NCI-H1694 treated with DMSO at 0.1 percent for 48 hours (cell line): ENCODE measurements at regions not wholly inside any gene's neighbourhood (a gene's known extent, or its start where the extent isn't known, plus 50 kb on each side); places are given as distances from the start of the nearest gene placed in this dataset.
"Not testable (repeated sequence)": the region's sequence is repeated elsewhere in the genome, so short reads cannot be mapped to it uniquely, and the experiment has no call there.

Source experiments
- DNase-seq: peaks from one replicate; lab custom pipeline; 2025; lab: John Stamatoyannopoulos, UW

- DNase-seq = no peak
These were observed 53.5 kb upstream of the EPB41L4A start for GRCh38 chr5:112472614-112473013.

- DNase-seq = no peak
These were observed 54.9 kb upstream of the EPB41L4A start for GRCh38 chr5:112473989-112474388.

- DNase-seq = no peak
These were observed 56.8 kb upstream of the EPB41L4A start for GRCh38 chr5:112475747-112476365.

- no peak for DNase-seq
These were observed 60.3 kb upstream of the EPB41L4A start for GRCh38 chr5:112479418-112479817.

- DNase-seq = no peak
These were observed 61.4 kb upstream of the EPB41L4A start for GRCh38 chr5:112480501-112480900.

- DNase-seq = no peak
These were observed 64.6 kb upstream of the EPB41L4A start for GRCh38 chr5:112483704-112484103.

- DNase-seq = no peak
These were observed 66.9 kb upstream of the EPB41L4A start for GRCh38 chr5:112485934-112486355.

GRCh38 chr5:112491257-112491656, 72.2 kb upstream of the EPB41L4A start:
- no peak for DNase-seq

GRCh38 chr5:112492291-112492690, 73.2 kb upstream of the EPB41L4A start:
- peak; percentile 66 for DNase-seq

GRCh38 chr5:112503749-112504501, 84.8 kb upstream of the EPB41L4A start:
- DNase-seq = not testable (repeated sequence)

GRCh38 chr5:112509097-112509496, 90.0 kb upstream of the EPB41L4A start:
- DNase-seq = not testable (repeated sequence)

GRCh38 chr5:112511920-112512319, 92.8 kb upstream of the EPB41L4A start:
- DNase-seq = no peak

- DNase-seq = no peak
These were observed 93.8 kb upstream of the EPB41L4A start for GRCh38 chr5:112512901-112513300.

- DNase-seq = no peak
These were observed 95.0 kb upstream of the EPB41L4A start for GRCh38 chr5:112514111-112514510.

GRCh38 chr5:112520474-112520873, 101.4 kb upstream of the EPB41L4A start:
- not testable (repeated sequence) for DNase-seq

- not testable (repeated sequence) for DNase-seq
These were observed 104.0 kb upstream of the EPB41L4A start for GRCh38 chr5:112522891-112523673.

- not testable (repeated sequence) for DNase-seq
These were observed 104.7 kb upstream of the EPB41L4A start for GRCh38 chr5:112523674-112524263.

- DNase-seq = no peak
These were observed 106.1 kb upstream of the EPB41L4A start for GRCh38 chr5:112525217-112525616.

GRCh38 chr5:112528928-112529327, 109.9 kb upstream of the EPB41L4A start:
- no peak for DNase-seq

GRCh38 chr5:112529525-112529924, 110.4 kb upstream of the EPB41L4A start:
- no peak for DNase-seq

- no peak for DNase-seq
These were observed 113.7 kb upstream of the EPB41L4A start for GRCh38 chr5:112532654-112533360.

GRCh38 chr5:112533362-112533761, 114.3 kb upstream of the EPB41L4A start:
- DNase-seq = no peak
